ENCODE measurements at regions not wholly inside any gene's neighbourhood (a gene's known extent, or its start where the extent isn't known, plus 50 kb on each side); places are given as distances from the start of the nearest gene placed in this dataset.

GRCh38 chr10:22795546-22795945 is 81.2 kb upstream of the PIP4K2A start (continued):
- TF ChIP-seq TSHZ1 (CRISPR knock-in tag; IDR thresholded peaks at IDR 0.05), result no peak

- peak; percentile 66 for FAIRE-seq
- WGBS (ENCODE audit: insufficient coverage, low coverage, missing lambda C conversion rate), result 35% methylated on average over 4 of the region's 4 CpGs
- TF ChIP-seq NUFIP1 (IDR thresholded peaks at IDR 0.05; ENCODE audit: partially characterized antibody), result no peak
- TF ChIP-seq SNIP1 (IDR thresholded peaks at IDR 0.05; ENCODE audit: low read depth), result no peak
- TF ChIP-seq ZSCAN32 (CRISPR knock-in tag; IDR thresholded peaks at IDR 0.05), result no peak
- TF ChIP-seq POLR2AphosphoS5 (IDR thresholded peaks at IDR 0.05; ENCODE audit: control insufficient read depth, insufficient read depth, low read depth, low read length), result no peak
- TF ChIP-seq ZNF217 (CRISPR knock-in tag; IDR thresholded peaks at IDR 0.05), result no peak
- TF ChIP-seq ZNF121 (CRISPR knock-in tag; conservative IDR thresholded peaks at IDR 0.05), result no peak
- no peak for TF ChIP-seq ZNF23 (CRISPR knock-in tag; IDR thresholded peaks at IDR 0.05)
- no peak for TF ChIP-seq ETS1 (conservative IDR thresholded peaks at IDR 0.05; ENCODE audit: control insufficient read depth, low read depth, low read length)
- TF ChIP-seq RBM25 (IDR thresholded peaks at IDR 0.05; ENCODE audit: low read depth, low read length, severe bottlenecking), result no peak
- TF ChIP-seq RERE (CRISPR knock-in tag; IDR thresholded peaks at IDR 0.05; ENCODE audit: borderline replicate concordance), result no peak
- no peak for TF ChIP-seq SOX6 (IDR thresholded peaks at IDR 0.05)
Observed at GRCh38 chr10:22792161-22792560, 77.8 kb upstream of the PIP4K2A start.

More at GRCh38 chr10:22792161-22792560, 77.8 kb upstream of the PIP4K2A start:
- ChIA-PET POLR2A (interaction anchor here (0.6 to 2.2 kb wide), 3 partner anchors 13 to 156 kb away, joined by 3 to 6 read pairs (median 5); no protein-coding TSS in a partner anchor), CTCF (ENCODE audit: low intra/inter-chr PET ratio) (no interaction called here)
- BruUV-seq (replicated peaks), result no TSS peak
- Histone ChIP-seq H3K9me3 (replicated peaks; ENCODE audit: control insufficient read depth, insufficient read depth, low read depth, low read length) (no peaks in the 10 kb centered on the region), H3K36me3 (ENCODE audit: control insufficient read depth, insufficient read depth, low read length) (no peaks in the 10 kb centered on the region), H3K9ac (ENCODE audit: insufficient read depth in 1 of 2, low read depth in 2 of 2, low read length in 2 of 2) (no peak overlapping the region), H3K9me1 (ENCODE audit: control insufficient read depth, insufficient read depth, low read length) (no peaks in the 10 kb centered on the region), H3K27me3 (ENCODE audit: control insufficient read depth in 2 of 2, insufficient read depth in 2 of 2, low read length in 2 of 2) (no peaks in the 10 kb centered on the region), H3K79me2 (ENCODE audit: control insufficient read depth, insufficient read depth, low read length) (no peaks in the 10 kb centered on the region), H3K4me2 (ENCODE audit: insufficient read depth, low read length) (no peak overlapping the region), H4K20me1 (replicated peaks; ENCODE audit: control insufficient read depth, insufficient read depth, low read length) (no peaks in the 10 kb centered on the region), H3K4me1 (replicated peaks in 1 of 2; ENCODE audit: control insufficient read depth in 2 of 2, insufficient read depth in 2 of 2, low read length in 2 of 2) (no peaks in the 10 kb centered on the region), H2AFZ (ENCODE audit: low read depth, low read length) (no peak overlapping the region), H3K4me3 (no peak overlapping the region), H3K27ac (ENCODE audit: extremely low read depth, low read depth, low read length) (no peak overlapping the region)
- DNase-seq (ENCODE audit: extremely low read depth in 1 of 4, low spot score in 3 of 4), result no peak
- intact Hi-C loops (cut with micrococcal nuclease), result no loop called here
- in situ Hi-C loops (cut with MboI), result no loop called here
- no peak for ATAC-seq
